ENCODE measurements at regions not wholly inside any gene's neighbourhood (a gene's known extent, or its start where the extent isn't known, plus 50 kb on each side); places are given as distances from the start of the nearest gene placed in this dataset.

DNA sequence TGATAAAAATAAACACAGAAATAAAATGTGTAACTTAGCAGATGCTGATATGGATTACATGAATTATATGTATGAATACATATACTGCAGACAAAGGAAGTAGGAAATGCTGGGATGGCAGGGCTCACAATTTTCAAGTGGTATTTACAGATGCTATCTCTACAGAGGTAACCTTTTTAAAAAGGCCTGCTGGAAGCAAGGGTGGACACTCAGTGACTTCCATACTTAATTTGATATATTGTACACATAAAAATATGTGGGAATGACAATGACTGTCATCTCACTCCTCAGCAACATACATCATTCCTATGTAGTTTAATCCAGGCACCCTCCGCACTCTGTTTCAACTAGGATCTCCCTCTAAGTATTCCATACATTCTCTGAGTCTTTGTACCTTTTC is 452.9 kb downstream of the DTHD1 start:
- DNase-seq: no peak

DNA sequence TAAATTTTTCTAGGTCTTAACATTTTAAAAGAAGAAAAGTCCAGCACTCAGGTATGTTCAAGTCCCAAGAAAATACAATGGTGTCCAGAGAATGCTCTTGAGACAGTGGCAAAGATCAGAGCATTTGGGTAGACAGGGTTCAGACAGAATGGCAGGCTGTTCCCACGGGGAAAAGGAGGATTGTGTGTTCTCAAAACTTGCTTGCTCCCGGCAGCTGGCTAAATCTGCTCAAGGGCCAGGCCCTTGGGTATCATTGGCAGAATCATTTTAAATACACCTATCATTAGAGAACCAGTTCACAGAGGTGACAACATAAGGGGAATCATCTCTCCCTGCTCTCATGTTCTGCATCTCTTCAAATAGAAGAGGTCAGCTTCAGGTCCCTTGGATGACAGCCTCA is 456.3 kb downstream of the DTHD1 start:
- peak; percentile 52 for DNase-seq

GRCh38 chr4:36740796-36741310 is 459.4 kb downstream of the DTHD1 start:
- peak; percentile 93 for DNase-seq

GRCh38 chr4:36747277-36748129 is 466.1 kb downstream of the DTHD1 start:
- DNase-seq: no peak

DNA sequence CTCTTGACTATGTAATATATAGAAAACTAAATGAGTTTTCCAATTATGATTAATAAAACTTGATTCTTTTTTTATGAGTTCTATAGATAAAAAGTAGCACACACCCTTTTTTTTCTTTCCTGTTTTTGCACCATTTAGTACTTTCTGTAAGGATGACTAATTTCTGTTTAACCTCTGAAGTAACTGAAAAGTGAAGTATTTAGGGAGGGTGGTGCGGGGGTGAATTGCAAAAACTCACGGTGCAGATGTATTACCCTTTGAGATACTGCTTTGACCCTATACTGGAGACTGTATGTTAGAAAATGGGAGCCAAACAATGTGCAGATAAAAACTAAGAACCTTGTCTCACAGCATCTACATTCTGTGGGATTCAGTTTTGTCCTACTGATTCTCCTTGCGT is 471.6 kb downstream of the DTHD1 start:
- no peak for DNase-seq

DNA sequence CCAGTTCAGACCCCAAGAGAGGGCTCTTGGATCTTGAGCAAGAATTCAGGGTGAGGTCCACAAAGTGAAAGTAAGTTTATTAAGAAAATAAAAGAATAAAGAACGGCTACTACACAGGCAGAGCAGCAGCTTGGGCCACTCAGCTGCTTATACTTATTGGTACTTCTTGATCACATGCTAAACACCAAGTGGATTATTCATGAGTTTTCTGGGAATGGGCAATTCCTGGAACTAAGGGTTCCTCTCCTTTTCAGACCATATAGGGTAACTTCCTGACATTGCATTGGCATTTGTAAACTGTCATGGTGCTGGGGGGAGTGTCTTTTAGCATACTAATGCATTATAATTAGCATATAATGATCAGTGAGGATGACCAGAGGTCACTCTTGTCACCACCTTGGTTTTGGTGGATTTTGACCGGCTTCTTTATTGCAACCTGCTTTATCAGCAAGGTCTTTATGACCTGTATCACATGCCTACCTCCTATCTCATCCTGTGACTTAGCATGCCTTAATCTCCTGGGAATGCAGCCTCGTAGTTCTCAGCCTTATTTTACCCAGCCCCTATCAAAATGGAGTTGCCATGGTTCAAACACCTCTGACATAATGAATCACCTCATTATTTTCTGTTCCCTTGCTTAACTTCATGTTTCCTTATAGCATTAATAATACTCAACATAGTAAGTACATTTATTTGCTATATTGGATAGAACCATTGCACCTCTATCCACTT is 476.3 kb downstream of the DTHD1 start:
- no peak for DNase-seq

GRCh38 chr4:36758312-36759178 is 477.1 kb downstream of the DTHD1 start:
- no peak for DNase-seq

DNA sequence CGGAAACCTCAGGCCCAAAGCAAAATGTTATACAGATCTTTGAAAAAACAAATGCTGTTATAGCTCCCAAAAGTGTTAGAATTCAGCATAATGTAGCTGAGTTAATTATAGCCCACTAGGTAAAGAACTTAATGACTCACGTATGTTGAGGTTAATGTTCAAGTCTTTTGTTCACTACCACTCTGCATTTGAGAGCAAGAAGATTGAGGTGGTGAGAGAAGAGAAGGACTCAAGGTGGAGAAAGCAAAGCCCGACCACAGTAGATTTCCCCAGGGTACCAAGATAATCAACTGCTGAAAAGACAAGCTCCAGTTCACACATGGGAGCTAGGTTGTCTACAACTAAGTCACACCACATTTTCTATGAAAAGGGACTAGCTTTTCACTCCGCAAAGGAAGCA is 480.2 kb downstream of the DTHD1 start:
- peak; percentile 70 for DNase-seq

DNA sequence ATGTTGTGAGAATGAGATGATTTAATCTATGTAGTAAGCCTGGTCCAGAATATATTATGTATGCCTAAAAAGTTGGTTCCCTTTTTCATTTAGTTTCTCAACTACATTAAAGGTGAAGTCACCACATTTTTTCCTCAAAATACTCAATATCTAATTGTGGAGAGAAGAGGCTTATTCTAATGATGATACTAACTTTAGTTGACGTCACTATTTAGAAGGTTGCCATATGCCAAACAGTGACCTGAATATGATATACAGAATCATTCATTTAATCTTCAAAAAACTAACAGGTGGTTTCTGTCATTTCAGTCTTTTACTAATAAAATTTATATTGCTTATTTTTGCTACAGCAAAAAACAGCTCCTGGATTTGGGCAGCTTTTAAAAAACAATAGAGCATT is 480.7 kb upstream of the NWD2 start:
- DNase-seq: no peak

GRCh38 chr4:36767596-36767995 is 476.9 kb upstream of the NWD2 start:
- DNase-seq: no peak

- peak; percentile 92 for DNase-seq
Measured at GRCh38 chr4:36771411-36772153, 473.0 kb upstream of the NWD2 start.

DNA sequence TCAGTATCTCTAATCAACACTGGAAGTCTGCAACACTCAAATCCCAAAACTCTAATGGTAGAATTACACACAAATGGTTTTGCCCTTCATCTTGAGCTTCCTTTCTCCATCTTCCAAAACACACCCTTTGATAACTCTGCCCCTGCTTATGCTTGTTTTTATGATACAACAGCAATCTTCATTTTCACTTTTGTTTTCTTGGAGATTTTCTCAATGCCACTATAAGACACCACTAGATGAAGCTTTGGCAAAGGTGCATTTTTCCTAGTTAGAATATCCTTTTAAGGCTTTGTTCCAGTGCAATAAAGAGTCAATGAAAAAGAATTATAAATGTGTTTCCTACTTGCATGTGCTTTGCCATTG is 472.4 kb upstream of the NWD2 start:
- no peak for DNase-seq

- no peak for DNase-seq
Measured at GRCh38 chr4:36773467-36773866, 471.1 kb upstream of the NWD2 start.

- DNase-seq: peak; percentile 8
Measured at GRCh38 chr4:36775544-36775943, 469.0 kb upstream of the NWD2 start.

DNA sequence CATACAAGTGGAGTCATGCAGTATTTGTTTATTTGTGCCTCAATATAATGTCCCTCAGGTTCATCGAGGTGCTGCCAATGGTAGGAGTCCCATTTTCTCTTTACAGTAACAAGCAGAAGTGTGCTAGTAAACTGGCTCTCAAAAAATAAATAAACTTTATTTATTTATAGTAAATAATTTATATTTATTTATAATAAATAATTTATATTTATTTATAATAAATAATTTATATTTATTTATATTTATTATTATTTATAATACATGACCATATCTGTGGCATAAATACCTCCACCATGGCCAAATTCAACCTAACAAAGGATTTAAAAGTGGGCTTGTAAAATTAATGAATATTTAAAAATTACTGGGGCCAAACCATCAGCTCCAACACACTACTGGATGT is 464.9 kb upstream of the NWD2 start:
- no peak for DNase-seq

DNA sequence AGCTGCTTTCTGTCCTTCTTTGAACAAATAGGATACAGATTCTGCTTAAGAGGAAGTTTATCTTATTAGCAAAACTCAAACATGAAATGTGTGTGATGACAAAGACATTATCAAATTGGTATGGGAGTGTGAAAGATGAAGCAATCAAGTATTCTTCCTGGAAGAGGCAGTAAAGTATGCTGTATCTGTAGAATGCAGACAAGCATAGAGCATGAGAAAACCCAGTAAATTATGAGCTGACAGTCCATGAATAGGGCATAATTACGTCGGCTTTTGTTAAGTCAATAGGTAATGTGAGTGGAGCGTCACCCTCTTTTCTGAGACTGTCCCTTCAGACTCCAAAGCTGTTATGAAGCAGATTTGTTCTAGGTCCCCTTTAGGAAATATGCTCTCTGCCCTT is 458.6 kb upstream of the NWD2 start:
- peak; percentile 86 for DNase-seq

DNA sequence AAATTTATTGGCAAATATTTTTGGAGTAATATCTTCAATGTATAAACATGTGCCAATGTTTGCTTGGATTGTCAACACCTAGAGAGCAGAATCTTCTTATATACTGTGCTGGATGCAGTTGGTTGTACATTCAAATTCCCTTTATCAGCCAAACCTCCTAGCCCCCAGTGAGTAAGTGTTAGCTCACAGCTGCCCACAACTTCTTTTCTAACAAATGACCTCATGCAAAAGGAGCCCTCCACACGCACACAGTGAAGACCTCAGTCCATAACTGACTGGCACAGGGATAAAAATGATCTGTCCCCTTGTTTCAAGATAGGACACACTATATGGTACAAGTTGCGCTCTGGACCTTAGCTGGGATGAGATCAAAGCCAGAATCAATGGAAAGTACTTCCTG is 458.0 kb upstream of the NWD2 start:
- DNase-seq: peak; percentile 84

DNA sequence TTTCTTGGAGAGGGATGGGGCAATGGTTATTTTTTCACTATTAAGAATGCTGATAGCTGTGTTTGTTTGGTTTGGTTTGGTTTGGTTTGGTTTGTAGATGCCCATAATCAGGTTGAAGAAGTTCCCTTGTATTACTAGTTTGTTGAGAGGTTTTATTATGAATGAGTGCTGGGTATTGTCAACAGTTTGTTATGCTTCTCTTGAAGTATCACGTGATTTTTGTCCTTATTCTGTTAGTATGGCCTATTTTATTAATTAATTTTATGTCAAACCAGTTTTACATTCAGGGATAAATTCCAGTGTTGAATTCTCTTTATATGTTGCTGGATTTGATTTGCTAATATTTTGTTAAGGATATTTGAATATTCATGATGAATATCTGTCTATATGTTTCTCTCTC is 449.8 kb upstream of the NWD2 start:
- no peak for DNase-seq

DNA sequence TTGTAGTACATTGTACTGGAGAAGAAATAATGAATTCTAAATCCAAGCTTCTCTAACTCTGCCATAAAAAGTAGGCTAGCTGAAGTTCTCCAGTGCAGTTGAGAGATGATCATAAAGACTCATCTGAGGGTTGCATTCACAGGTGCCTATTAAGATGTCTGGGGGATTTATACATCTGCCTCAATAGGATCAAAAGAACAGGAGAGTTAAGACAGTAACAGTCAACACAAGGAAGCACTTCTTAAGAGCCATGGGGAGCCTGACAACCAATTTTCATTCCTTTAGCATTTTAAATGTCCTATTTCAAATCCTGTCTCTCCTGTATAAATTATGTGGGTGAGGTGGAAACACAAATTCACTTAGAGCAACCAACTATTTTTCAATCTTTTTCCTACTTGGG is 432.4 kb upstream of the NWD2 start:
- DNase-seq: no peak

- DNase-seq: no peak
Measured at GRCh38 chr4:36815536-36815935, 429.0 kb upstream of the NWD2 start.

DNA sequence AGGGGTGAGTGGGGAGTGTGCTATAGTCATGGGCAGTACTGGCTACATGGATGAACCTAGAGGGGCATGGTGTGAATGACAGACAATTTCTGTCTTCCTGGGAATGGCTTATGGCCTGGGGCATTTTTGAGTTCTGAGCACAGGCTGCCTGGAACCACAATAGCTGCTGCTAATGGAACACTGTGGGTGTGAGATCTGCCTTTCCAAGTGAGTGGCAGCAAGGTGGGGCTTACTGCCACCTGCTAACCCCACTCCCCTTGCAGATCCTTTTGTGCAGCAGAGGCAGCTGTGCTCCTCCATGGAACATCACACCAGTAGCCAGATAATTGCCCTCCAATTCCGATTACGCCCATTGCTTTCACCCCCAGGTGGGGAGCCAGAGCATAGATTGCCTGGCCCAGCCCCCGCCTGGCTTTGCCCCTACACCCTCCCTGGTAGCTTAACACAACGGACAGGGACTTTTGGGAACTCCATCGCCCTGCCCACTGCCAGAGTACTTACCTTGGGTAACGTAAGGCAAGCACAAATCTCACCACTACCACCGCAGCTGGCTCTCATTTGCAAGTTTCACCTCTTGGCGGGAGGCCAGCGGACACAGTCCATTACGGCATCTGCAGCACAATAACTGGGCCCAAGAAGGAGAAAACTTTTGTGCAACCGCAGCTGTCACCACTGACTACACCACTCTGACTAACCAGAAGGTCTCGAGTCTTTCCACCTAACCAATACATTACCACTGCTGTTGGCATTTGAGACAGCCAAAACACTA is 421.2 kb upstream of the NWD2 start:
- peak; percentile 92 for DNase-seq

GRCh38 chr4:36824682-36825081 is 419.9 kb upstream of the NWD2 start:
- peak; percentile 5 for DNase-seq

Measured in NCI-H69 (cell line).